Endothelial cell of umbilical vein (primary cell): ENCODE measurements at regions not wholly inside any gene's neighbourhood (a gene's known extent, or its start where the extent isn't known, plus 50 kb on each side); places are given as distances from the start of the nearest gene placed in this dataset.

Experiments
- CTCF ChIP-seq, 2 donors: IDR thresholded peaks; 1 replicate in 1 of 2; 2 replicates in 1 of 2; pipeline ENCODE4 v1.5.1; 2011; ENCODE audit warnings: low read length in 2 of 2, mild to moderate bottlenecking in 2 of 2, moderate library complexity in 2 of 2, control low read depth in 1 of 2, inconsistent platforms in 1 of 2, low read depth in 1 of 2; ENCODE audit not compliant: insufficient read depth in 1 of 2; ENCODE audit errors: extremely low read depth in 1 of 2
- EZH2 ChIP-seq: IDR thresholded peaks from 2 replicates; pipeline ENCODE4 v1.6.1; 2012; ENCODE audit warnings: borderline replicate concordance, low read depth, mild to moderate bottlenecking, moderate library complexity, low read length, inconsistent platforms; ENCODE audit not compliant: severe bottlenecking
- FOS ChIP-seq: IDR thresholded peaks from 2 replicates; pipeline ENCODE4 v1.6.1; 2011; ENCODE audit warnings: mild to moderate bottlenecking, low read length, moderate library complexity, borderline replicate concordance; ENCODE audit not compliant: insufficient read depth
- POLR2A ChIP-seq: IDR thresholded peaks from 2 replicates; pipeline ENCODE4 v1.6.1; 2012; ENCODE audit warnings: low read depth, mild to moderate bottlenecking, control low read depth, low read length

GRCh38 chr2:160687629-160688028 lies 194.0 kb upstream of the RBMS1 start:
- TF ChIP-seq CTCF (IDR thresholded peaks at IDR 0.05; ENCODE audit: extremely low read depth in 1 of 2, insufficient read depth in 1 of 2, low read depth in 1 of 2, low read length in 2 of 2) (no peak), FOS (no peak), POLR2A (no peak), EZH2 (no peak)
